Progenitor cell of endocrine pancreas (in vitro differentiated cells): ENCODE measurements at regions not wholly inside any gene's neighbourhood (a gene's known extent, or its start where the extent isn't known, plus 50 kb on each side); places are given as distances from the start of the nearest gene placed in this dataset.

Source experiments
- DNase-seq: peaks from one replicate; pipeline ENCODE4 v3.0.0; 2021; ENCODE audit warnings: low spot score; ENCODE audit not compliant: unreplicated experiment
- H3K27ac Mint-ChIP-seq: 2 replicates; pipeline ENCODE4 v1.8.0; 2021; ENCODE audit warnings: mild to moderate bottlenecking, moderate library complexity, mixed read lengths
- H3K27me3 Mint-ChIP-seq: 2 replicates; pipeline ENCODE4 v1.8.0; 2021; ENCODE audit warnings: mixed read lengths
- H3K36me3 Mint-ChIP-seq: 2 replicates; pipeline ENCODE4 v1.8.0; 2022; ENCODE audit warnings: mixed read lengths; ENCODE audit not compliant: insufficient read depth
- H3K4me1 Mint-ChIP-seq: 2 replicates; pipeline ENCODE4 v1.8.0; 2021; ENCODE audit warnings: low read depth, mixed read lengths
- H3K4me3 Mint-ChIP-seq: 2 replicates; pipeline ENCODE4 v1.8.0; 2021; ENCODE audit warnings: low read depth, mild to moderate bottlenecking, moderate library complexity, mixed read lengths
- H3K9me3 Mint-ChIP-seq: 2 replicates; pipeline ENCODE4 v1.8.0; 2021; ENCODE audit warnings: low read depth, mixed read lengths
- TF ChIP-seq, protein P1 (sequence below): fragments of 200-600 bp; sonication (generic); IDR thresholded peaks from one replicate; pipeline ENCODE4 v1.5.0; 2021; ENCODE audit warnings: antibody characterized with exemption, mild to moderate bottlenecking; ENCODE audit not compliant: unreplicated experiment

GRCh38 chr3:150293401-150294001, 114.6 kb upstream of the TSC22D2 start:
- TF ChIP-seq, protein P1, sequence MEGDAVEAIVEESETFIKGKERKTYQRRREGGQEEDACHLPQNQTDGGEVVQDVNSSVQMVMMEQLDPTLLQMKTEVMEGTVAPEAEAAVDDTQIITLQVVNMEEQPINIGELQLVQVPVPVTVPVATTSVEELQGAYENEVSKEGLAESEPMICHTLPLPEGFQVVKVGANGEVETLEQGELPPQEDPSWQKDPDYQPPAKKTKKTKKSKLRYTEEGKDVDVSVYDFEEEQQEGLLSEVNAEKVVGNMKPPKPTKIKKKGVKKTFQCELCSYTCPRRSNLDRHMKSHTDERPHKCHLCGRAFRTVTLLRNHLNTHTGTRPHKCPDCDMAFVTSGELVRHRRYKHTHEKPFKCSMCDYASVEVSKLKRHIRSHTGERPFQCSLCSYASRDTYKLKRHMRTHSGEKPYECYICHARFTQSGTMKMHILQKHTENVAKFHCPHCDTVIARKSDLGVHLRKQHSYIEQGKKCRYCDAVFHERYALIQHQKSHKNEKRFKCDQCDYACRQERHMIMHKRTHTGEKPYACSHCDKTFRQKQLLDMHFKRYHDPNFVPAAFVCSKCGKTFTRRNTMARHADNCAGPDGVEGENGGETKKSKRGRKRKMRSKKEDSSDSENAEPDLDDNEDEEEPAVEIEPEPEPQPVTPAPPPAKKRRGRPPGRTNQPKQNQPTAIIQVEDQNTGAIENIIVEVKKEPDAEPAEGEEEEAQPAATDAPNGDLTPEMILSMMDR: no peak
- H3K27ac Mint-ChIP-seq: no peak overlapping the region
- no peaks in the 10 kb centered on the region for H3K4me1 Mint-ChIP-seq
- no peak for DNase-seq
- H3K9me3 Mint-ChIP-seq: peaks cover 4% of the 10 kb centered on the region
- H3K27me3 Mint-ChIP-seq: no peaks in the 10 kb centered on the region
- H3K36me3 Mint-ChIP-seq: peaks cover 2% of the 10 kb centered on the region
- no peak overlapping the region for H3K4me3 Mint-ChIP-seq

DNA sequence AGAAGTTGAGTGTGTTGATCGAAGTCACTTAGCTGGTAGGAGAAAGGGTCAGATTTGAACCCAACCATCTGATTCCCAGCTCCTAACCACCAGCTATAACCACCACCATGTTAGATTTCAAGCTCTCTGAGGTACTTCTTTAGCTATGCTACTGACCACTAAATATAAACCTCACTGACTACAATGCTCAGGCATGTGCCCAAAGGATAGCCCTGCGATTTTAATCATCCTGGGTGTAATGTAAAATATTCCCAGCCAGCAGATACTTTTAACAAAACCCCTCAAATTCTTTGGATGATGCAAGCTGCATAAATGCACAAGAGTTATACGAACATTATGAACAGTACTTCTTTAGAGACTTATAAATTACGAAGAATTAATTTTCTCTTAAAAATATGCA, 115.2 kb upstream of the TSC22D2 start:
- H3K4me3 Mint-ChIP-seq: no peak overlapping the region
- H3K27me3 Mint-ChIP-seq: no peaks in the 10 kb centered on the region
- no peak overlapping the region for H3K27ac Mint-ChIP-seq
- H3K9me3 Mint-ChIP-seq: peaks cover 4% of the 10 kb centered on the region
- peaks cover 2% of the 10 kb centered on the region for H3K36me3 Mint-ChIP-seq
- H3K4me1 Mint-ChIP-seq: no peaks in the 10 kb centered on the region
- DNase-seq: no peak
- TF ChIP-seq, protein P1: no peak

DNA sequence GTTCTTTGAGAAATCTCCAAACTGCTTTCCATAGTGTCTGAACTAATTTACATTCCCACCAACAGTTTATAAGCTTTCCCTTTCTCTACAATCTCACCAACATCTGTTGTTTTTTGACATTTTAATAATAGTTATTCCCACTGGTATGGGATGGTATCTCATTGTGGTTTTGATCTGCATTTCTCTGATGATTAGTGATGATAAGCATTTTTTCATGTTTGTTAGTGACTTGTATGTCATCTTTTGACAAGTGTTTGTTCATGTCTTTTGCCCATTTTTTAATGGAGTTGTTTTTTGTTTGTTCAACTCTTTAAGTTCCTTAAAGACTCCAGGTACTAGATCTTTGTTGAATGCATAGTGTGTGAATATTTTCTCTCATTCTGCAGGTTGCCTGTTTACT, 116.6 kb upstream of the TSC22D2 start:
- Mint-ChIP-seq H3K4me3 (no peak overlapping the region), H3K27ac (no peak overlapping the region), H3K27me3 (no peaks in the 10 kb centered on the region), H3K36me3 (peaks cover 2% of the 10 kb centered on the region), H3K4me1 (peaks cover under 1% of the 10 kb centered on the region), H3K9me3 (peaks cover 4% of the 10 kb centered on the region)
- no peak for DNase-seq
- TF ChIP-seq, protein P1: no peak

GRCh38 chr3:150286390-150287147, 121.5 kb upstream of the TSC22D2 start:
- TF ChIP-seq, protein P1: peak; percentile 74
- Mint-ChIP-seq H3K9me3 (peaks cover 12% of the 10 kb centered on the region), H3K4me3 (no peak overlapping the region), H3K27me3 (no peaks in the 10 kb centered on the region), H3K27ac (peak overlapping the region; percentile 68), H3K36me3 (peaks cover under 1% of the 10 kb centered on the region), H3K4me1 (peaks cover 5% of the 10 kb centered on the region)
- no peak for DNase-seq

GRCh38 chr3:150285601-150286000, 122.5 kb upstream of the TSC22D2 start:
- Mint-ChIP-seq H3K36me3 (no peaks in the 10 kb centered on the region), H3K9me3 (peaks cover 10% of the 10 kb centered on the region), H3K4me1 (peaks cover 5% of the 10 kb centered on the region), H3K27ac (no peak overlapping the region), H3K27me3 (no peaks in the 10 kb centered on the region), H3K4me3 (no peak overlapping the region)
- DNase-seq: no peak
- TF ChIP-seq, protein P1: no peak
